ENCODE measurements at regions not wholly inside any gene's neighbourhood (a gene's known extent, or its start where the extent isn't known, plus 50 kb on each side); places are given as distances from the start of the nearest gene placed in this dataset.

DNA sequence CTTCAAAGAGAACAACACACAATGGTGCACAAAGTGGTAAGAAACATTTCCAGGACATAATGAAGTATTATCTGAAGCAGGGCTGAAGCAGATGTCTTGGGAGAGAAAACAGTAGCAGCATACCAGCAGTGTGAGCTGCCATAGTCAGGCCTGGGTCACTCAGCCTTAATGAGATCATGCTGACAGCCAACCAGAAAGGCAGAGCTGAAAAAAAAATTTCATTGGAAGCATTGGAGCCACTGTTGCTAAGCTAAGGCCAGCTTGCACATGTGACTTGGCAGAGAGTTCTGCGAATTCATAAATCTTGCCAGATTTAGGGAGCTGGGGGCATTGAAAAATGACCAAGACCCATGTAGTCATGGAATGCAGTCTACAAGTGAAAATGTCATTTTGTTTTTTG is 444.0 kb upstream of the PITX2 start:
- Histone ChIP-seq H2AFZ (no peak overlapping the region), H3K27ac (no peak overlapping the region), H3K4me3 (no peak overlapping the region), H3K79me2 (no peaks in the 10 kb centered on the region), H3K4me1 (ENCODE audit: insufficient read depth) (no peaks in the 10 kb centered on the region), H3K4me2 (no peak overlapping the region), H3K9me2 (replicated peaks; ENCODE audit: insufficient read depth) (no peaks in the 10 kb centered on the region), H3K9me3 (ENCODE audit: low read depth) (no peaks in the 10 kb centered on the region), H4K20me1 (ENCODE audit: insufficient read depth, poor library complexity, severe bottlenecking) (no peaks in the 10 kb centered on the region), H3K36me3 (replicated peaks; ENCODE audit: insufficient read depth, low read depth) (no peaks in the 10 kb centered on the region), H3K27me3 (no peaks in the 10 kb centered on the region)
- DNase-seq (ENCODE audit: low spot score) = no peak
- TF ChIP-seq CTCF (IDR thresholded peaks at IDR 0.05; ENCODE audit: poor library complexity) (no peak), EZH2 (IDR thresholded peaks at IDR 0.05; ENCODE audit: borderline replicate concordance) (no peak), EZH2phosphoT487 (IDR thresholded peaks at IDR 0.05; ENCODE audit: low read depth, severe bottlenecking, unreplicated experiment) (no peak)
- 88% methylated on average over 1 of the region's 1 CpG for WGBS (ENCODE audit: low lambda C conversion rate, missing lambda C conversion rate)

DNA sequence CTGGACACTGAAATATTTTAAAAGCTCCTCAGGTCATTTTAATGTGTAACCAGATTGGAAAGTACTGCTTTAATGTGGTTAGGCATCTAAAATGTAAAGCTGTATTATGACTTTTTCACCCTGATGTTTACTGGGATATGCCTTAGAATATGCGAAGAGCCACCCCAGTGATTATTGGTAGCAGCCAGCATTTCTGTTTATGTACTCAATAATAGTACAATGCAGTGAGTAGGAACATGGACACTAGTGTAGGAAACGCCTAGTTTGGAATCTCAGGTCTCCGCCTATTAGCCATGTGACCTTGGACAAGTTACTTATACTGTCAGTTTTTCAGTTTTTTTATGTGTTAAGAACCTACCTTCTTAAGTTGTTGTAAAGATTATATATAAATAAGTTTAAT is 446.0 kb upstream of the PITX2 start:
- no peak for DNase-seq (ENCODE audit: low spot score)
- no peak for TF ChIP-seq EZH2phosphoT487 (IDR thresholded peaks at IDR 0.05; ENCODE audit: low read depth, severe bottlenecking, unreplicated experiment)
- no peak for TF ChIP-seq EZH2 (IDR thresholded peaks at IDR 0.05; ENCODE audit: borderline replicate concordance)
- no peak overlapping the region for H3K4me3 ChIP-seq
- H3K9me3 ChIP-seq (ENCODE audit: low read depth) = no peaks in the 10 kb centered on the region
- no peak overlapping the region for H3K4me2 ChIP-seq
- 91% methylated on average over 3 of the region's 3 CpGs for WGBS (ENCODE audit: low lambda C conversion rate, missing lambda C conversion rate)
- H3K27me3 ChIP-seq = no peaks in the 10 kb centered on the region
- no peaks in the 10 kb centered on the region for H3K9me2 ChIP-seq (replicated peaks; ENCODE audit: insufficient read depth)
- no peaks in the 10 kb centered on the region for H3K4me1 ChIP-seq (ENCODE audit: insufficient read depth)
- H3K79me2 ChIP-seq = no peaks in the 10 kb centered on the region
- no peak overlapping the region for H3K27ac ChIP-seq
- no peaks in the 10 kb centered on the region for H4K20me1 ChIP-seq (ENCODE audit: insufficient read depth, poor library complexity, severe bottlenecking)
- no peaks in the 10 kb centered on the region for H3K36me3 ChIP-seq (replicated peaks; ENCODE audit: insufficient read depth, low read depth)
- H2AFZ ChIP-seq = no peak overlapping the region

- WGBS (ENCODE audit: low lambda C conversion rate, missing lambda C conversion rate) = 80% methylated on average over 4 of the region's 4 CpGs
- no peak overlapping the region for H2AFZ ChIP-seq
Observed at GRCh38 chr4:111070390-111070789, 447.5 kb upstream of the PITX2 start.

More at GRCh38 chr4:111070390-111070789, 447.5 kb upstream of the PITX2 start:
- H3K27ac ChIP-seq = no peak overlapping the region
- no peaks in the 10 kb centered on the region for H4K20me1 ChIP-seq (ENCODE audit: insufficient read depth, poor library complexity, severe bottlenecking)
- no peaks in the 10 kb centered on the region for H3K9me3 ChIP-seq (ENCODE audit: low read depth)
- TF ChIP-seq EZH2phosphoT487 (IDR thresholded peaks at IDR 0.05; ENCODE audit: low read depth, severe bottlenecking, unreplicated experiment) (no peak), EZH2 (IDR thresholded peaks at IDR 0.05; ENCODE audit: borderline replicate concordance) (no peak), CTCF (IDR thresholded peaks at IDR 0.05; ENCODE audit: poor library complexity) (no peak)
- no peak overlapping the region for H3K4me2 ChIP-seq
- H3K36me3 ChIP-seq (replicated peaks; ENCODE audit: insufficient read depth, low read depth) = no peaks in the 10 kb centered on the region
- no peaks in the 10 kb centered on the region for H3K27me3 ChIP-seq
- H3K4me3 ChIP-seq = no peak overlapping the region
- H3K79me2 ChIP-seq = no peaks in the 10 kb centered on the region
- no peaks in the 10 kb centered on the region for H3K4me1 ChIP-seq (ENCODE audit: insufficient read depth)
- H3K9me2 ChIP-seq (replicated peaks; ENCODE audit: insufficient read depth) = no peaks in the 10 kb centered on the region
- DNase-seq (ENCODE audit: low spot score) = no peak
